GM12873 (cell line): ENCODE measurements at regions not wholly inside any gene's neighbourhood (a gene's known extent, or its start where the extent isn't known, plus 50 kb on each side); places are given as distances from the start of the nearest gene placed in this dataset.

Source experiments
- CTCF ChIP-seq: IDR thresholded peaks from 2 replicates; pipeline ENCODE4 v1.5.1; 2012; ENCODE audit warnings: low read depth, mild to moderate bottlenecking, moderate library complexity, low read length, control low read depth; ENCODE audit not compliant: insufficient read depth; ENCODE audit errors: missing control alignments

GRCh38 chr7:45367026-45367425 lies 207.1 kb upstream of the ADCY1 start:
- no peak for TF ChIP-seq CTCF

GRCh38 chr7:45368129-45368807 lies 205.9 kb upstream of the ADCY1 start:
- TF ChIP-seq CTCF, result no peak

GRCh38 chr7:45384499-45384898 lies 189.7 kb upstream of the ADCY1 start:
- TF ChIP-seq CTCF, result no peak

GRCh38 chr7:45387837-45388236 lies 186.3 kb upstream of the ADCY1 start:
- TF ChIP-seq CTCF, result no peak

GRCh38 chr7:45389073-45389872 lies 184.9 kb upstream of the ADCY1 start:
- no peak for TF ChIP-seq CTCF

- TF ChIP-seq CTCF, result no peak
These were observed 184.0 kb upstream of the ADCY1 start for GRCh38 chr7:45390180-45390579.

GRCh38 chr7:45390731-45391130 lies 183.4 kb upstream of the ADCY1 start:
- no peak for TF ChIP-seq CTCF
